Liver (tissue), 3 donors: ENCODE measurements at regions not wholly inside any gene's neighbourhood (a gene's known extent, or its start where the extent isn't known, plus 50 kb on each side); places are given as distances from the start of the nearest gene placed in this dataset.

Source experiments
- CTCF ChIP-seq: fragments of 150-350 bp; IDR thresholded peaks from 2 replicates; pipeline ENCODE4 v1.5.1; 2017; ENCODE audit warnings: improper control_type of control experiment, low read depth, low read length; ENCODE audit not compliant: missing input control
- EGR1 ChIP-seq, 2 donors: IDR thresholded peaks; 2 replicates each; pipeline ENCODE4 v1.6.1; 2016 to 2018; ENCODE audit warnings: antibody characterized with exemption in 2 of 2, low read depth in 2 of 2
- MAX ChIP-seq: IDR thresholded peaks from 2 replicates; pipeline ENCODE4 v1.6.1; 2016; ENCODE audit warnings: antibody characterized with exemption
- REST ChIP-seq: IDR thresholded peaks from 2 replicates; pipeline ENCODE4 v1.6.1; 2016; ENCODE audit warnings: antibody characterized with exemption, mild to moderate bottlenecking
- SP1 ChIP-seq: IDR thresholded peaks from 2 replicates; pipeline ENCODE4 v1.6.1; 2018; ENCODE audit warnings: antibody characterized with exemption, mild to moderate bottlenecking
- YY1 ChIP-seq: IDR thresholded peaks from 2 replicates; pipeline ENCODE4 v1.6.1; 2016; ENCODE audit warnings: antibody characterized with exemption, mild to moderate bottlenecking
- donor health status: healthy.
- donor health status: healthy.

- TF ChIP-seq CTCF: no peak
- TF ChIP-seq REST: no peak
- no peak for TF ChIP-seq MAX
- no peak for TF ChIP-seq EGR1 (IDR thresholded peaks at IDR 0.05; ENCODE audit: low read depth in 2 of 2)
- TF ChIP-seq SP1: no peak
- no peak for TF ChIP-seq YY1
Measured at GRCh38 chr12:107264667-107265066, 171.3 kb upstream of the CRY1 start.
